ENCODE measurements at regions not wholly inside any gene's neighbourhood (a gene's known extent, or its start where the extent isn't known, plus 50 kb on each side); places are given as distances from the start of the nearest gene placed in this dataset.

- peak; percentile 87 for DNase-seq
- peak; percentile 77 for ATAC-seq
- Histone ChIP-seq H3K4me1 (ENCODE audit: insufficient read depth, low read length) (peaks cover 7% of the 10 kb centered on the region), H3K27ac (ENCODE audit: low read length) (no peak overlapping the region), H3K27me3 (ENCODE audit: low read length) (no peaks in the 10 kb centered on the region), H3K9me2 (replicated peaks; ENCODE audit: low read length) (no peaks in the 10 kb centered on the region), H3K4me3 (ENCODE audit: low read length) (no peak overlapping the region), H3K4me2 (ENCODE audit: low read length) (0 out of 2 replicates have a peak overlapping the region, but pooled peaks have one; percentile 16), H3K9ac (ENCODE audit: low read length) (no peak overlapping the region), H4K20me1 (ENCODE audit: low read length) (no peaks in the 10 kb centered on the region), H3F3A (ENCODE audit: low read length, unreplicated experiment) (no peaks in the 10 kb centered on the region), H3K79me2 (ENCODE audit: low read length) (no peaks in the 10 kb centered on the region), H3K36me3 (ENCODE audit: low read depth, low read length) (no peaks in the 10 kb centered on the region), H3K9me3 (ENCODE audit: low read length) (no peaks in the 10 kb centered on the region), H2AFZ (ENCODE audit: low read length) (peak overlapping the region; percentile 73)
- intact Hi-C loops (cut with micrococcal nuclease) = loop anchor here (1.0 to 5.0 kb wide), 6 partner anchors 150 to 432 kb away; no protein-coding TSS in a partner anchor
- BruUV-seq (replicated peaks) = no TSS peak
- TF ChIP-seq EZH2phosphoT487 (IDR thresholded peaks at IDR 0.05; ENCODE audit: borderline replicate concordance, low read length) (no peak), CTCF (conservative IDR thresholded peaks at IDR 0.05; ENCODE audit: low read depth, low read length) (peak; percentile 79), EZH2 (IDR thresholded peaks at IDR 0.05; ENCODE audit: low read length, unreplicated experiment) (no peak)
- CTCF ChIA-PET = interaction anchor here (0.6 to 1.8 kb wide), 13 partner anchors 13 to 518 kb away, joined by 3 to 10 read pairs (median 4); no protein-coding TSS in a partner anchor
- POLR2A ChIA-PET (ENCODE audit: unreplicated experiment) = interaction anchor here (0.6 kb wide), 1 partner anchor 390 kb away, joined by 3 read pairs; no protein-coding TSS in a partner anchor
Measured at GRCh38 chr12:92987362-92987761, 58.3 kb upstream of the EEA1 start.

DNA sequence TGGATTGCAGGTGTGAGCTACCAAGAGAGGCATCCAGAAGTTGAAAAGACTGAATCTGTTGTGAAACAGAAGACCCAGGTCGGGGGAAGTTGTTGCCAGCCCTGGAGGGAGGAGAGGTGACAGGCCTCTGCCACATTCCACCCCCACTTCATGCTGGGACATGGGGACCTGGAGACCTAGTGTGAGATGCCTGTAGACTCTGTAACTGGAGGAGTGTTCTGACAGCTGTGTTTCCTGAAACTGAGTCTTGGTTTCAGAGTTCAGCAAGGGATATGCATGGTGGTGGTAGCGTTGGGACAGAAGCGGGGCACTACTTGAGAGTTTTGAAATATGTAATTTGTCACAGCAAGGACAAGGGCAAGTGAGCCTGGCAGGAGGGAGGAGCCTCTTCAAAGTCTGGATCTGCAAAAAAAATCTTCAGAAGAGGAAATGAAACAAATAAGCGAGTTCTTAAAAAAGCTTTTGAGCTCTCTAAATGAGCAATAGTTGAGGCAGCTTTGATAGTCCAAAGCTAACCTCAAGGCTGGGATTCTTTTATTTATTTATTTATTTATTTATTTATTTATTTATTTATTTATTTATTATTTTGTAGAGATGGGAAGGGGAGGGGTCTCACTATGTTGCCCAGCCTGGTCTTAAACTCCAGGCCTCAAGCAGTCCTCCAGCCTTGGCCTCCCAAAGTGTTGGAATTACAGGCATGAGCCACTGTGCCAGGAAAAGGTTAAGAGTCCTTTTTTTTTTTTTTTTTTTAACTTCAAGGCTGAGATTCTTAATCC, 58.9 kb upstream of the EEA1 start:
- BruUV-seq (replicated peaks) = no TSS peak
- peaks cover 7% of the 10 kb centered on the region for H3K4me1 ChIP-seq (ENCODE audit: insufficient read depth, low read length)
- TF ChIP-seq EZH2 (IDR thresholded peaks at IDR 0.05; ENCODE audit: low read length, unreplicated experiment) = no peak
- TF ChIP-seq CTCF (conservative IDR thresholded peaks at IDR 0.05; ENCODE audit: low read depth, low read length) = no peak
- TF ChIP-seq EZH2phosphoT487 (IDR thresholded peaks at IDR 0.05; ENCODE audit: borderline replicate concordance, low read length) = no peak
- CTCF ChIA-PET = interaction anchor here (0.7 to 1.8 kb wide), 6 partner anchors 58 to 449 kb away, joined by 3 to 10 read pairs (median 6); no protein-coding TSS in a partner anchor
- no peaks in the 10 kb centered on the region for H3K27me3 ChIP-seq (ENCODE audit: low read length)
- POLR2A ChIA-PET (ENCODE audit: unreplicated experiment) = no interaction called here
- H3K9me2 ChIP-seq (replicated peaks; ENCODE audit: low read length) = no peaks in the 10 kb centered on the region
- no peak overlapping the region for H3K4me3 ChIP-seq (ENCODE audit: low read length)
- no peak overlapping the region for H3K9ac ChIP-seq (ENCODE audit: low read length)
- H3K4me2 ChIP-seq (ENCODE audit: low read length) = 0 out of 2 replicates have a peak overlapping the region, but pooled peaks have one; percentile 16
- H4K20me1 ChIP-seq (ENCODE audit: low read length) = no peaks in the 10 kb centered on the region
- H3K36me3 ChIP-seq (ENCODE audit: low read depth, low read length) = no peaks in the 10 kb centered on the region
- H2AFZ ChIP-seq (ENCODE audit: low read length) = peak overlapping the region; percentile 73
- H3K27ac ChIP-seq (ENCODE audit: low read length) = no peak overlapping the region
- H3K79me2 ChIP-seq (ENCODE audit: low read length) = no peaks in the 10 kb centered on the region
- DNase-seq (no peak), ATAC-seq (no peak)
- no peaks in the 10 kb centered on the region for H3K9me3 ChIP-seq (ENCODE audit: low read length)
- intact Hi-C loops (cut with micrococcal nuclease) = loop anchor here (1.0 to 5.0 kb wide), 6 partner anchors 149 to 431 kb away; no protein-coding TSS in a partner anchor
- H3F3A ChIP-seq (ENCODE audit: low read length, unreplicated experiment) = no peaks in the 10 kb centered on the region

Measured in PC-3 (cell line).